GM23338 (cell line): ENCODE measurements at regions not wholly inside any gene's neighbourhood (a gene's known extent, or its start where the extent isn't known, plus 50 kb on each side); places are given as distances from the start of the nearest gene placed in this dataset.

Experiments used
- CTCF ChIP-seq, 2 experiments: fragments of 200-600 bp in 1 of 2; sonication (generic) in 1 of 2; conservative IDR thresholded peaks; 2 replicates each; pipeline versions ENCODE4 v1.5.1 to v1.6.1; 2016 to 2017; ENCODE audit warnings: antibody characterized with exemption in 2 of 2, low read depth in 2 of 2, mild to moderate bottlenecking in 2 of 2, moderate library complexity in 1 of 2
- EZH2 ChIP-seq: fragments of 200-600 bp; sonication (generic); IDR thresholded peaks from one replicate; pipeline ENCODE4 v1.8.0; 2017; ENCODE audit warnings: antibody characterized with exemption, mild to moderate bottlenecking, low read depth; ENCODE audit not compliant: unreplicated experiment
- STAT1 ChIP-seq: IDR thresholded peaks from one replicate; pipeline ENCODE4 v1.6.1; 2016; ENCODE audit warnings: antibody characterized with exemption; ENCODE audit not compliant: unreplicated experiment
- ZNF331 ChIP-seq: fragments of 250-450 bp; sonication (Bioruptor Pico); IDR thresholded peaks from 2 replicates; pipeline ENCODE4 v1.5.0; 2020; ENCODE audit warnings: low read depth, mild to moderate bottlenecking, moderate library complexity
- TF ChIP-seq, protein P1 (sequence below): fragments of 250-450 bp; sonication (Bioruptor Pico); IDR thresholded peaks from 2 replicates; pipeline ENCODE4 v1.5.0; 2020; ENCODE audit warnings: mild to moderate bottlenecking, moderate library complexity
- TF ChIP-seq, protein P2 (sequence below): IDR thresholded peaks from one replicate; pipeline ENCODE4 v1.6.1; 2018; ENCODE audit warnings: antibody characterized with exemption; ENCODE audit not compliant: unreplicated experiment

DNA sequence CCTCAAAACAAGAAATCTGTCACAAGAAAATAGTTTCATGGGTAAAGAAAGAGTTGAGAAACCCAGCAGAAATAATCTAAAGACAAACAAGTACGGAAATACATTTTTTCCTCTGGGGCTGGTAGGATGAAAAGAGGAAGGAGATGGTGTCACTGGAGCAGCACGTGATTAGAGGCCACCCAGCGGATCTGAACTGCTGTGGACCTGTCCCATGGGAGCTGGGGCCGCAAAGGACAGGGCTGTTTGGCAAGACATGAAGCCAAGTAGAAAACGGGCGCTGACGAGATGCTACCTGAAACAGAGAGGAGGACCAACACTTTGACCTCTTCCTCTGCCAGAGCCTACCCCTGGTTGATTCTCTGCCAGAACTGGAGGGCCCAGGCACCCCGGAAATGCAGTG, 295.4 kb upstream of the ATP5MC3 start (continued):
- TF ChIP-seq, protein P1, sequence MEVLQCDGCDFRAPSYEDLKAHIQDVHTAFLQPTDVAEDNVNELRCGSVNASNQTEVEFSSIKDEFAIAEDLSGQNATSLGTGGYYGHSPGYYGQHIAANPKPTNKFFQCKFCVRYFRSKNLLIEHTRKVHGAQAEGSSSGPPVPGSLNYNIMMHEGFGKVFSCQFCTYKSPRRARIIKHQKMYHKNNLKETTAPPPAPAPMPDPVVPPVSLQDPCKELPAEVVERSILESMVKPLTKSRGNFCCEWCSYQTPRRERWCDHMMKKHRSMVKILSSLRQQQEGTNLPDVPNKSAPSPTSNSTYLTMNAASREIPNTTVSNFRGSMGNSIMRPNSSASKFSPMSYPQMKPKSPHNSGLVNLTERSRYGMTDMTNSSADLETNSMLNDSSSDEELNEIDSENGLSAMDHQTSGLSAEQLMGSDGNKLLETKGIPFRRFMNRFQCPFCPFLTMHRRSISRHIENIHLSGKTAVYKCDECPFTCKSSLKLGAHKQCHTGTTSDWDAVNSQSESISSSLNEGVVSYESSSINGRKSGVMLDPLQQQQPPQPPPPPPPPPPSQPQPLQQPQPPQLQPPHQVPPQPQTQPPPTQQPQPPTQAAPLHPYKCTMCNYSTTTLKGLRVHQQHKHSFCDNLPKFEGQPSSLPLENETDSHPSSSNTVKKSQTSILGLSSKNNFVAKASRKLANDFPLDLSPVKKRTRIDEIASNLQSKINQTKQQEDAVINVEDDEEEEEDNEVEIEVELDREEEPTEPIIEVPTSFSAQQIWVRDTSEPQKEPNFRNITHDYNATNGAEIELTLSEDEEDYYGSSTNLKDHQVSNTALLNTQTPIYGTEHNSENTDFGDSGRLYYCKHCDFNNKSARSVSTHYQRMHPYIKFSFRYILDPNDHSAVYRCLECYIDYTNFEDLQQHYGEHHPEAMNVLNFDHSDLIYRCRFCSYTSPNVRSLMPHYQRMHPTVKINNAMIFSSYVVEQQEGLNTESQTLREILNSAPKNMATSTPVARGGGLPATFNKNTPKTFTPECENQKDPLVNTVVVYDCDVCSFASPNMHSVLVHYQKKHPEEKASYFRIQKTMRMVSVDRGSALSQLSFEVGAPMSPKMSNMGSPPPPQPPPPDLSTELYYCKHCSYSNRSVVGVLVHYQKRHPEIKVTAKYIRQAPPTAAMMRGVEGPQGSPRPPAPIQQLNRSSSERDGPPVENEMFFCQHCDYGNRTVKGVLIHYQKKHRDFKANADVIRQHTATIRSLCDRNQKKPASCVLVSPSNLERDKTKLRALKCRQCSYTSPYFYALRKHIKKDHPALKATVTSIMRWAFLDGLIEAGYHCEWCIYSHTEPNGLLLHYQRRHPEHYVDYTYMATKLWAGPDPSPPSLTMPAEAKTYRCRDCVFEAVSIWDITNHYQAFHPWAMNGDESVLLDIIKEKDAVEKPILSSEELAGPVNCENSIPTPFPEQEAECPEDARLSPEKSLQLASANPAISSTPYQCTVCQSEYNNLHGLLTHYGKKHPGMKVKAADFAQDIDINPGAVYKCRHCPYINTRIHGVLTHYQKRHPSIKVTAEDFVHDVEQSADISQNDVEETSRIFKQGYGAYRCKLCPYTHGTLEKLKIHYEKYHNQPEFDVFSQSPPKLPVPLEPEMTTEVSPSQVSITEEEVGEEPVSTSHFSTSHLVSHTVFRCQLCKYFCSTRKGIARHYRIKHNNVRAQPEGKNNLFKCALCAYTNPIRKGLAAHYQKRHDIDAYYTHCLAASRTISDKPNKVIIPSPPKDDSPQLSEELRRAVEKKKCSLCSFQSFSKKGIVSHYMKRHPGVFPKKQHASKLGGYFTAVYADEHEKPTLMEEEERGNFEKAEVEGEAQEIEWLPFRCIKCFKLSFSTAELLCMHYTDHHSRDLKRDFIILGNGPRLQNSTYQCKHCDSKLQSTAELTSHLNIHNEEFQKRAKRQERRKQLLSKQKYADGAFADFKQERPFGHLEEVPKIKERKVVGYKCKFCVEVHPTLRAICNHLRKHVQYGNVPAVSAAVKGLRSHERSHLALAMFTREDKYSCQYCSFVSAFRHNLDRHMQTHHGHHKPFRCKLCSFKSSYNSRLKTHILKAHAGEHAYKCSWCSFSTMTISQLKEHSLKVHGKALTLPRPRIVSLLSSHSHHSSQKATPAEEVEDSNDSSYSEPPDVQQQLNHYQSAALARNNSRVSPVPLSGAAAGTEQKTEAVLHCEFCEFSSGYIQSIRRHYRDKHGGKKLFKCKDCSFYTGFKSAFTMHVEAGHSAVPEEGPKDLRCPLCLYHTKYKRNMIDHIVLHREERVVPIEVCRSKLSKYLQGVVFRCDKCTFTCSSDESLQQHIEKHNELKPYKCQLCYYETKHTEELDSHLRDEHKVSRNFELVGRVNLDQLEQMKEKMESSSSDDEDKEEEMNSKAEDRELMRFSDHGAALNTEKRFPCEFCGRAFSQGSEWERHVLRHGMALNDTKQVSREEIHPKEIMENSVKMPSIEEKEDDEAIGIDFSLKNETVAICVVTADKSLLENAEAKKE (CRISPR knock-in tag), result no peak
- no peak for TF ChIP-seq ZNF331 (CRISPR knock-in tag)
- no peak for TF ChIP-seq STAT1
- TF ChIP-seq EZH2, result no peak
- TF ChIP-seq, protein P2, sequence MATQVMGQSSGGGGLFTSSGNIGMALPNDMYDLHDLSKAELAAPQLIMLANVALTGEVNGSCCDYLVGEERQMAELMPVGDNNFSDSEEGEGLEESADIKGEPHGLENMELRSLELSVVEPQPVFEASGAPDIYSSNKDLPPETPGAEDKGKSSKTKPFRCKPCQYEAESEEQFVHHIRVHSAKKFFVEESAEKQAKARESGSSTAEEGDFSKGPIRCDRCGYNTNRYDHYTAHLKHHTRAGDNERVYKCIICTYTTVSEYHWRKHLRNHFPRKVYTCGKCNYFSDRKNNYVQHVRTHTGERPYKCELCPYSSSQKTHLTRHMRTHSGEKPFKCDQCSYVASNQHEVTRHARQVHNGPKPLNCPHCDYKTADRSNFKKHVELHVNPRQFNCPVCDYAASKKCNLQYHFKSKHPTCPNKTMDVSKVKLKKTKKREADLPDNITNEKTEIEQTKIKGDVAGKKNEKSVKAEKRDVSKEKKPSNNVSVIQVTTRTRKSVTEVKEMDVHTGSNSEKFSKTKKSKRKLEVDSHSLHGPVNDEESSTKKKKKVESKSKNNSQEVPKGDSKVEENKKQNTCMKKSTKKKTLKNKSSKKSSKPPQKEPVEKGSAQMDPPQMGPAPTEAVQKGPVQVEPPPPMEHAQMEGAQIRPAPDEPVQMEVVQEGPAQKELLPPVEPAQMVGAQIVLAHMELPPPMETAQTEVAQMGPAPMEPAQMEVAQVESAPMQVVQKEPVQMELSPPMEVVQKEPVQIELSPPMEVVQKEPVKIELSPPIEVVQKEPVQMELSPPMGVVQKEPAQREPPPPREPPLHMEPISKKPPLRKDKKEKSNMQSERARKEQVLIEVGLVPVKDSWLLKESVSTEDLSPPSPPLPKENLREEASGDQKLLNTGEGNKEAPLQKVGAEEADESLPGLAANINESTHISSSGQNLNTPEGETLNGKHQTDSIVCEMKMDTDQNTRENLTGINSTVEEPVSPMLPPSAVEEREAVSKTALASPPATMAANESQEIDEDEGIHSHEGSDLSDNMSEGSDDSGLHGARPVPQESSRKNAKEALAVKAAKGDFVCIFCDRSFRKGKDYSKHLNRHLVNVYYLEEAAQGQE, result no peak
- no peak for TF ChIP-seq CTCF (conservative IDR thresholded peaks at IDR 0.05; ENCODE audit: low read depth in 2 of 2)
